ENCODE measurements at regions not wholly inside any gene's neighbourhood (a gene's known extent, or its start where the extent isn't known, plus 50 kb on each side); places are given as distances from the start of the nearest gene placed in this dataset.

DNA sequence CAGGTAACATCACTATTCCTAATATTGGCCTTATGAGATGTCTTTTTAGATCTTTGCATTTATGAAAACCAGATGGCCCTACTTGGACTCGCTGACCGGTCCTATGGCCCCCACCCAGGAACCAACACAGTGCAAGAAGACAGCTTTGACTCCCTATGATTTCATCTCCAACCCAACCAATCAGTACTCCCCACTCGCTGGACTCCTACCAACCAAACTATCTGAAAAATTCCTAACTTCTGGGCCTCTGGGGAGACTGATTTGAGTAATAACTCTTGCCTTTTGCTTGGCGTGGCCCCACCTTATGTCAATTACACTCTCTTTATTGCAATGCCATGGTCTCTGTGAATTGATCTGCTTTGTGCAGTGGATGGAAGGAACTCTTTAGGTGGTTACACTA lies 828.9 kb downstream of the CDH11 start:
- TF ChIP-seq POLR2A (IDR thresholded peaks at IDR 0.05) (no peak), CTCF (IDR thresholded peaks at IDR 0.05) (no peak)
